NCI-H128 (cell line): ENCODE measurements at regions not wholly inside any gene's neighbourhood (a gene's known extent, or its start where the extent isn't known, plus 50 kb on each side); places are given as distances from the start of the nearest gene placed in this dataset.
"Not testable (repeated sequence)": the region's sequence is repeated elsewhere in the genome, so short reads cannot be mapped to it uniquely, and the experiment has no call there.

Experiments
- DNase-seq: peaks from one replicate; lab custom pipeline; 2025; ENCODE audit not compliant: unreplicated experiment; lab: John Stamatoyannopoulos, UW

- DNase-seq: no peak
These were observed 727.9 kb upstream of the KCND2 start for GRCh38 chr7:119545118-119545517.

GRCh38 chr7:119555788-119556187 lies 717.2 kb upstream of the KCND2 start:
- no peak for DNase-seq

- no peak for DNase-seq
These were observed 716.5 kb upstream of the KCND2 start for GRCh38 chr7:119556436-119556835.

- no peak for DNase-seq
These were observed 711.2 kb upstream of the KCND2 start for GRCh38 chr7:119561751-119562150.

GRCh38 chr7:119562839-119563238 lies 710.1 kb upstream of the KCND2 start:
- DNase-seq: no peak

- DNase-seq: no peak
These were observed 701.3 kb upstream of the KCND2 start for GRCh38 chr7:119571666-119572065.

GRCh38 chr7:119572132-119572531 lies 700.8 kb upstream of the KCND2 start:
- no peak for DNase-seq

GRCh38 chr7:119572541-119572940 lies 700.4 kb upstream of the KCND2 start:
- no peak for DNase-seq

GRCh38 chr7:119578116-119578515 lies 694.9 kb upstream of the KCND2 start:
- DNase-seq: no peak

- no peak for DNase-seq
These were observed 678.0 kb upstream of the KCND2 start for GRCh38 chr7:119594956-119595355.

- no peak for DNase-seq
These were observed 676.3 kb upstream of the KCND2 start for GRCh38 chr7:119596651-119597050.

GRCh38 chr7:119606297-119606696 lies 666.7 kb upstream of the KCND2 start:
- DNase-seq: no peak

GRCh38 chr7:119620769-119621168 lies 652.2 kb upstream of the KCND2 start:
- DNase-seq: no peak

GRCh38 chr7:119623427-119623826 lies 649.5 kb upstream of the KCND2 start:
- DNase-seq: no peak

GRCh38 chr7:119630406-119630969 lies 642.5 kb upstream of the KCND2 start:
- no peak for DNase-seq

GRCh38 chr7:119633812-119634211 lies 639.2 kb upstream of the KCND2 start:
- DNase-seq: not testable (repeated sequence)

GRCh38 chr7:119640326-119640725 lies 632.6 kb upstream of the KCND2 start:
- DNase-seq: no peak

- DNase-seq: no peak
These were observed 632.1 kb upstream of the KCND2 start for GRCh38 chr7:119640861-119641260.

- DNase-seq: no peak
These were observed 629.4 kb upstream of the KCND2 start for GRCh38 chr7:119643558-119643957.

GRCh38 chr7:119647286-119647685 lies 625.7 kb upstream of the KCND2 start:
- DNase-seq: no peak

GRCh38 chr7:119648752-119649151 lies 624.2 kb upstream of the KCND2 start:
- DNase-seq: not testable (repeated sequence)

GRCh38 chr7:119660080-119660479 lies 612.9 kb upstream of the KCND2 start:
- no peak for DNase-seq

- DNase-seq: no peak
These were observed 608.4 kb upstream of the KCND2 start for GRCh38 chr7:119664601-119665000.

GRCh38 chr7:119665796-119666195 lies 607.2 kb upstream of the KCND2 start:
- no peak for DNase-seq
